Activated naive CD8-positive, alpha-beta T cell treated with anti-CD3 and anti-CD28 coated beads, Interleukin-2, amount 50 U/mL, for 24 hours (primary cell): ENCODE measurements at regions not wholly inside any gene's neighbourhood (a gene's known extent, or its start where the extent isn't known, plus 50 kb on each side); places are given as distances from the start of the nearest gene placed in this dataset.
"Not testable (repeated sequence)": the region's sequence is repeated elsewhere in the genome, so short reads cannot be mapped to it uniquely, and the experiment has no call there.

Source experiments
- ATAC-seq: fragments of 150-1000 bp; cut with Tn5 transposase; one replicate; pipeline ENCODE4 v1.10.0; 2021
- DNase-seq: peaks from one replicate; pipeline ENCODE4 v3.0.0; 2021
- H3K27ac Mint-ChIP-seq: one replicate; pipeline ENCODE4 v1.8.0; 2021; ENCODE audit warnings: mild to moderate bottlenecking, mixed read lengths
- H3K27me3 Mint-ChIP-seq: one replicate; pipeline ENCODE4 v1.8.0; 2021; ENCODE audit warnings: mixed read lengths
- H3K36me3 Mint-ChIP-seq: one replicate; pipeline ENCODE4 v1.8.0; 2021; ENCODE audit warnings: low read depth, mixed read lengths
- H3K4me1 Mint-ChIP-seq: one replicate; pipeline ENCODE4 v1.8.0; 2021; ENCODE audit warnings: mixed read lengths
- H3K4me3 Mint-ChIP-seq: one replicate; pipeline ENCODE4 v1.8.0; 2021; ENCODE audit warnings: mild to moderate bottlenecking, moderate library complexity, mixed read lengths
- H3K9me3 Mint-ChIP-seq: one replicate; pipeline ENCODE4 v1.8.0; 2021; ENCODE audit warnings: mixed read lengths

DNA sequence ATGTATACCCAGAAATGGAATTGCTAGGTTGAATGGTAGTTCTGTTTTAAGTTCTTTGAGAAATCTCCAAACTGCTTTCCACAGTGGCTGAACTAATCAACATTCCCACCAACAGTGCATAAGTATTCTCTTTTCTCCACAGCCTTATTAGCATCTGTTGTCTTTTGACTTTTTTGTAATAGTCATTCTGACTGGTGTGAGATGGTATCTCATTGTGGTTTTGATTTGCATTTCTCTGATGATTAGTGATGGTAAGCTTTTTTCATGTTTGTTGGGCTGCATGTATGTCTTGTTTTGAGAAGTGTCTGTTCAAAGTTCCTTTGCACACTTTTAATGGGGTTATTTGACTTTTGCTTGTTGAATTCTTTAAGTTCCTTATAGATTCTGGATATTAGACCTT, 52.4 kb upstream of the EHHADH start:
- not testable (repeated sequence) for H3K27ac Mint-ChIP-seq, H3K4me1 Mint-ChIP-seq, H3K27me3 Mint-ChIP-seq, DNase-seq, H3K4me3 Mint-ChIP-seq, ATAC-seq
- Mint-ChIP-seq H3K36me3 (peaks cover 23% of the 10 kb centered on the region), H3K9me3 (peaks cover 16% of the 10 kb centered on the region)

DNA sequence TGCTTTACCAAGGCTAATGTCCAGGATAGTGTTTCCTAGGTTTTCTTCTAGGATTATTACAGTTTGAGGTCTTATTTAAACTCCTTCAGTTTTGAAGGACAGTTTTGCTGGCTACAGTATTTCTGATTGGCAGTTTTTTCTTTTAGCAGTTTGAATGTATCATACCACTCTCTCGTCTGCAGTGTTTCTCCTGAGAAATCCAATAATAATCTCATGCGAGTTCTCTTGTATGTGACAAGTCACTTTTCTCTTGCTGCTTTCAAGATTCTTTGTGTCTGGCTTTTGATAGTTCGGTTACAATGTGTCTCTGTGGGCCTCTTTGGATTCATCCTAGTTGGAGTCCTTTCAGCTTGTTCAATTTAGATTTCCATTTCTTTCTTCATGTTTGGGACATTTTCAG, 53.0 kb upstream of the EHHADH start:
- no peaks in the 10 kb centered on the region for H3K4me1 Mint-ChIP-seq
- peaks cover 16% of the 10 kb centered on the region for H3K9me3 Mint-ChIP-seq
- DNase-seq (no peak), ATAC-seq (no peak)
- peaks cover 25% of the 10 kb centered on the region for H3K36me3 Mint-ChIP-seq
- H3K4me3 Mint-ChIP-seq = no peak overlapping the region
- no peaks in the 10 kb centered on the region for H3K27me3 Mint-ChIP-seq
- H3K27ac Mint-ChIP-seq = no peak overlapping the region

DNA sequence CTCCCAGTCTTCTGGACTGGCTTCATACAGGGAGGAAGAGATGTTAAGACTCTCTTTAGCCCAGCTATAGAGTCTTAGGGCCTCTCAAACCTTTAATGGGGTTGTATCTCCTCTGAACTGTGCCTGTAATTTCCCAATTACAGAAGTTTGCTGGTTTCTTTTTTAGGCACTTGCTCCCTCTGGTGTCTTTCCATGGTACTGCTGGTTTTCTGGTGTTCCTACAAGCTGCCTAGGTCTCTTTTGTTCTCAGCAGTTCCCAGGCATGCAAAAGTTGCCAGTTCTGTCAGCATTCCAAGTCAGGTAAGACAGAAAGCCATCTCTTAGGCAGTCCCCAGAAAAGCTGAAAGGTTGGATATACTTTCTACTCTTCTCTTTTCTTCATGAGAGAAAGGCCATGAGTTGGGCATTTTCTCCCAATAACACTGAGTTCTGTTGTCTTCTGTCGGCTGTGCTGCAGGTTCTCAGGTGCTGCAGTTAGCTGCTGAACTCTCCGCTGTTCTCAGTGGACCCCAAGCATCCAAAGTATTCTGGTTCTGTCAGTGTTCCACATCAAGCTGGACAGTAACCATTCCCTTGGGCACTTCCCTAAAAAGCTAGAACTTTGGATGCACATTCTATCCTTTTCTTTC, 54.4 kb upstream of the EHHADH start:
- Mint-ChIP-seq H3K36me3 (peaks cover 25% of the 10 kb centered on the region), H3K27me3 (no peaks in the 10 kb centered on the region), H3K9me3 (peaks cover 16% of the 10 kb centered on the region), H3K4me3 (no peak overlapping the region), H3K4me1 (no peaks in the 10 kb centered on the region), H3K27ac (no peak overlapping the region)
- ATAC-seq = peak; percentile 33
- peak; percentile 41 for DNase-seq

DNA sequence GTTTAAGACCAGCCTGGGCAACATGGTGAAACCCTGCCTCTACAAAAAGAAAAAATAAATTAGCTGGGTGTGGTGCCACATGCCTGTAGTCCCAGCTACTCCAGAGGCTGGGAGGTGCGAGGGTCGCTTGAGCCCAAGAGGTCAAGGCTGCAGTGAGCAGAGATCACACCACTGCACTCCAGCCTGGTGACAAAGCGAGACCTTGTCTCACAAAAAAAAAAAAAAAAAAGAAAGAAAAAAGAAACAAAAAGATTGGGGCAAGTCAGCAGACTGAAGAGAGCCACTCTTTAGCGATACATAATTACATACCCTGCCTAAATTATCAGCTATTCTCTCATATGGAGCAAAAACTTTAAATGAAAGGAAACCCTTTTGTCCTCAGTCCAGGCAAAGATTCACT, 53.6 kb upstream of the MAP3K13 start:
- Mint-ChIP-seq H3K27ac (no peak overlapping the region), H3K36me3 (peaks cover 25% of the 10 kb centered on the region), H3K4me1 (no peaks in the 10 kb centered on the region), H3K27me3 (no peaks in the 10 kb centered on the region), H3K4me3 (no peak overlapping the region), H3K9me3 (peaks cover 16% of the 10 kb centered on the region)
- DNase-seq = no peak
- no peak for ATAC-seq

DNA sequence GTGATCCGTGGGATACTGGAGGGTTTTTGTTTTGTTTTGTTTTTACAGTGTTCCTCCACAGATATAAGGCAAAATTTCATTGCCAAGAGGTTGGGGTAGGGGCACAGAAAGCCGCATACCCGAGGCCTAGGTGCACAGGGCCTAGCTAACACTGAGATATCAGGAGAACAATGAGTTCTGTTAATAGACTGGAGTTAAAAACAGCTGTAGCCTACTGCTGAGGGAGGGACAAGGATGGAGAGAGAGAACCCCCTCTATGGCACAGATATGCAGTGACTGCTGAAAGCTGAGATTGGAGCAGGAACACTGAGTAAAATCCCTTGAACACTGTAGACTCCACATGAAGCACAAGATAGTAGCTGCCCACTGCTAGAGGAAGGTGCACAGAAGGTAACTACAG, 53.1 kb upstream of the MAP3K13 start:
- ATAC-seq = no peak

DNA sequence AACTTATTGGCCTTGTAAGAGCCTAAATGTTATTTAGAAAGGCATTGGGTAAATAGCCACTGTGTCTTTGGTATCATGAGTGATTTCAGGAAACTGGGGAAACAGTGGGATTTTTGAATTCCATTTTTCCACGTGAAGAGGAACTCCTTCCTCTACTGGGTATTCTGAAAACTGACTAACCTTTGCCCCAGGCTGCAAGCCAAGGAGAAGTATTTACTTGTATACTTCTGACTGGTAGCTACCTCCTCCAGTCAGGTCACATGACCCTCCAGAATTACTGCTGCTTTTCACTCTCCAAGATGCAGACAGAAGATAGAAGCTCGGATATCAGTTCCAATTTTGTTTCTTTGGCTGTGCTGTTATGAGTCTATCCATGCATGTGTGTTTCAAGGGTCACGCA, 50.9 kb upstream of the MAP3K13 start:
- H3K4me3 Mint-ChIP-seq = no peak overlapping the region
- ATAC-seq (no peak), DNase-seq (no peak)
- H3K27ac Mint-ChIP-seq = no peak overlapping the region
- H3K27me3 Mint-ChIP-seq = peaks cover under 1% of the 10 kb centered on the region
- peaks cover 11% of the 10 kb centered on the region for H3K36me3 Mint-ChIP-seq
- H3K9me3 Mint-ChIP-seq = peaks cover 14% of the 10 kb centered on the region
- peaks cover under 1% of the 10 kb centered on the region for H3K4me1 Mint-ChIP-seq

More for the DNA sequence above, 53.1 kb upstream of the MAP3K13 start:
- H3K4me3 Mint-ChIP-seq = no peak overlapping the region
- no peak overlapping the region for H3K27ac Mint-ChIP-seq
- no peak for DNase-seq
- H3K4me1 Mint-ChIP-seq = no peaks in the 10 kb centered on the region
- peaks cover 25% of the 10 kb centered on the region for H3K36me3 Mint-ChIP-seq
- peaks cover 16% of the 10 kb centered on the region for H3K9me3 Mint-ChIP-seq
- H3K27me3 Mint-ChIP-seq = no peaks in the 10 kb centered on the region
